Right lobe of liver (tissue), 4 donors: ENCODE measurements at regions not wholly inside any gene's neighbourhood (a gene's known extent, or its start where the extent isn't known, plus 50 kb on each side); places are given as distances from the start of the nearest gene placed in this dataset.

Experiments used
- POLR2A ChIP-seq: fragments of 450-650 bp; IDR thresholded peaks from one replicate; pipeline ENCODE4 v1.6.1; 2017; ENCODE audit warnings: antibody characterized with exemption, mild to moderate bottlenecking
- TF ChIP-seq, protein P1 (sequence below), 4 donors: fragments of 200-600 bp in 3 of 4; fragments of 450-650 bp in 1 of 4; IDR thresholded peaks; one replicate each; pipeline versions ENCODE4 v1.5.1 to v1.8.0; 2016 to 2022; ENCODE audit warnings: antibody characterized with exemption in 4 of 4, mild to moderate bottlenecking in 2 of 4
- donor health status: DM: no; HTN: no; CAD: no.
- donor health status: DM: no; HTN: no; CAD: no.
- donor health status: DM: no; HTN: yes; CAD: no.

DNA sequence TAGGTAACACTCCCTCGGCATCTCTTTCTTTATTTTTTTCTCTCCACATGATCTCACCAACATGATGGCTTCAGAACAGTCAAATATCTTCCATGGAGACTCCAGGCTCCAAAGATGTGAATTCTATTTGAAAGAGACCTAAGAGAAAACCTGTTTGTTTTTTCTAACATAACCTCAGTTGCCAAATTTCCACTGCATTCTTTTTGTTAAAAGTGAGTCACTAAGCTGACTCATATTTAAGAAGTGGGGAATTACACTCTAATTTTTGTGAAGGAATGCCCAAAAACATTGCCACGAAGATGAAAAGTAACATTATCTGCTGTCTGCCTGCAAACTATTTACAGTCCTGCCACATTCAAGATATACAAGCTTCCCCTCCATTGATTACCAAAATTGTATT is 1337.6 kb downstream of the LRFN5 start:
- TF ChIP-seq, protein P1, sequence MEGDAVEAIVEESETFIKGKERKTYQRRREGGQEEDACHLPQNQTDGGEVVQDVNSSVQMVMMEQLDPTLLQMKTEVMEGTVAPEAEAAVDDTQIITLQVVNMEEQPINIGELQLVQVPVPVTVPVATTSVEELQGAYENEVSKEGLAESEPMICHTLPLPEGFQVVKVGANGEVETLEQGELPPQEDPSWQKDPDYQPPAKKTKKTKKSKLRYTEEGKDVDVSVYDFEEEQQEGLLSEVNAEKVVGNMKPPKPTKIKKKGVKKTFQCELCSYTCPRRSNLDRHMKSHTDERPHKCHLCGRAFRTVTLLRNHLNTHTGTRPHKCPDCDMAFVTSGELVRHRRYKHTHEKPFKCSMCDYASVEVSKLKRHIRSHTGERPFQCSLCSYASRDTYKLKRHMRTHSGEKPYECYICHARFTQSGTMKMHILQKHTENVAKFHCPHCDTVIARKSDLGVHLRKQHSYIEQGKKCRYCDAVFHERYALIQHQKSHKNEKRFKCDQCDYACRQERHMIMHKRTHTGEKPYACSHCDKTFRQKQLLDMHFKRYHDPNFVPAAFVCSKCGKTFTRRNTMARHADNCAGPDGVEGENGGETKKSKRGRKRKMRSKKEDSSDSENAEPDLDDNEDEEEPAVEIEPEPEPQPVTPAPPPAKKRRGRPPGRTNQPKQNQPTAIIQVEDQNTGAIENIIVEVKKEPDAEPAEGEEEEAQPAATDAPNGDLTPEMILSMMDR (IDR thresholded peaks at IDR 0.05) = no peak
- no peak for TF ChIP-seq POLR2A
